HG02571 (cell line): ENCODE measurements at regions not wholly inside any gene's neighbourhood (a gene's known extent, or its start where the extent isn't known, plus 50 kb on each side); places are given as distances from the start of the nearest gene placed in this dataset.
"Not testable (repeated sequence)": the region's sequence is repeated elsewhere in the genome, so short reads cannot be mapped to it uniquely, and the experiment has no call there.

Experiments
- ATAC-seq: cut with Tn5 transposase; IDR thresholded peaks from one replicate; pipeline ENCODE4 v1.9.1; 2021; ENCODE audit warnings: mild to moderate bottlenecking, moderate library complexity; ENCODE audit not compliant: unreplicated experiment

DNA sequence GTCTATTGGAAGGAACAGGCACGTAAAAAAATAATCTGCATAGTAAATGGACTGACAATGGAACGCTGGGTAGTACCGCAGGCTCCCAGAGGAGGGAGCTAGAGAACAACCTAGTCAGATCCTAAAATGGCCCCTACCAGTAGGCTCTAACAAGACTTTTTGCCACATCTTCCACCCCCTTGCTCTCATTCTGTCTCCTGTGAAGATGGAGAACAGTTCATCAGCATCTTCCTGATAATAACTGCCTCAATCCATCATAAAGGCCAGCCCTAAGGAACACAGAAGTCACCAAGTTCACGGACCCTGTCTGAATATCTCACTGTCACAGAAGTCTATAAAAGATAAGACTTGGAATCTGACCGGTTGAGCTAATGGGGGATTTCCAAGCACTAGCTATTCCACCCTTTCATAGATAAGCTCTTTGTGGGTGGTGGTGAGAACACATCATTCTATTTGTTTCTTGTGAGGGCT is 133.4 kb downstream of the SLC1A3 start:
- no peak for ATAC-seq

DNA sequence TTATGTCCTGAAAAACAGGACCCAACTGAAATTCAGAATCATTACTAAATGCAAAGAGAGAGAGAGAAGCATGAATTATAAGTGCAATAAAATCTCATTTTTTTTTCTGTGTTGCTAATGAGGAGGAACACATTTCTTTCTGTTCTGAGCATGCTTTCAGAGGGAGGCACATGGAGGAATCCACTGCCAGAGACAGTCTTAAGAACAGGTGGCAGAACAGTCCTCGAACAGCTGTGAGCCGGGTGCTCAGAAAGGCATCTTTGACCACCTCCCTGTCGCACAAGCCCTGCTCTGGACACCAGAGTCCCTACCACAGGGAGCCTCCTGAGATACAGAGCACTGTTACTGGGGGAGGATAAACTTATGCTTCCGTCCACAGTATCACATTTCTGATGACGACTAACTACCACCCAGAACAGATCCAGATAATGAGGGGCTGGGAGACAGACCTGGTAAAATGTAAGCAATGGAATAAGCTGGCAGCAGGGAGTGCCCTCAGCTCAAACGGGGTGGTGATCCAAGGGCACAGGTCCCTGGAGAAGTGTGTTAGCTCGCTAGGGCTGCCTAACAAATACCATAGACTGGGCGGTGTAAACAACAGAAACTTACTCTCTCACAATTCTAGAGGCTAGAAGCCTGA is 134.0 kb downstream of the SLC1A3 start:
- no peak for ATAC-seq

DNA sequence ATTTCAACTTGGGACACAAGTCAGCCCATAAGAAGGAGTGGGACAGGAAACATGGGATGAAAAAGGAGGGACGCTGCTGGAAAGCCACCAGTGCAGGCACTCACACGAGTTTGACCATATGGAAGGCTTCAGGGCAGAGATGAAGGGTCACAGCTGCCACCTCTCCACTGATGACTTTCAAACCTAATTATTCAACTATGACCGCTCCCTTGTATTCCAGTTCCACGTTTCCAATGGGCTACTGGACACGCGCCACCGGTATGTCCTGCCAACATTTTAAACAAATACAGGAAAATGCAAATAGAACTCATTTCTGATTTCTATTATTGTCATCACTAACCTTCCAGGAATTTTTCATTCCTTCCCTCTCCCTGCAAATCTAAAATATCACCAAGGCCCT is 134.7 kb downstream of the SLC1A3 start:
- no peak for ATAC-seq

DNA sequence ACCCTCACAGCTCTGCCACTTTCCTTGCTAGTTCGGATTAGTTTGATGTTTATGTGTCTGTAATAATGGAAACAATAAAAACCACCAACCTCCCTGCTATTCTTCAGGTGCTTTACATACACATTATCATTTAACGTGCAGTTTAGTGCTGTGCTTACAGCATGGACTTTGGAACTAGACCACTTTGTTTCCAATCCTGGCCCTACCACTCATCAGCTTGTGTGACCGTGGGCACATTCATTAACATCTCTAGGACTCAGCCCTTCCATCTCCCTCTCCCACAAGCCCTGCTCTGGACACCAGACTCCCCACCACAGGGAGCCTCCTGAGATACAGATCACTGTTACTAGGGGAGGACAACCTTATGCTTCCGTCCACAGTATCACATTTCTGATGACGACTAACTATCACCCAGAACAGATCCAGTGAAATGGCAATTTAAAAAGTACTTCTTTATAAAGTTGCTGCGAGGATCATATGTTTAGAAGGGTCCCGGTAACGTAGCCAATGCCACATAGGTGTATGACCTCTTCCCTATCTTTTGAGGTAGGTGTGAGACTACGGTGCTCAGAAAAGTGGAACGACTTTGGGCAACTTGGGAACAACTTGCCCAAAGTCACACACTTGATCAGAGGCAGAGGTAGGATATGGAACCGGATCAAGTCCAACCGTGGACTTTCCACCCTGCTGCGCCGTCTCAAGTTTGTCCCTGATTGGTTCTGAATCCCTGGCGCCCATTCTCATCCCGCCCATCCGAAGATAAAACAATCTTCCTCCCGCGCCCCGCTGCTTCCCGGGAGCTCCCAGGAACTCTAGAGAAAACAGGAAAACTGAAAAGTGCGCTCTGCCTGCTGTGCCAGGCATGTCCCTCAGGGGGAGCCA is 132.4 kb upstream of the NIPBL start:
- peak; percentile 16 for ATAC-seq

DNA sequence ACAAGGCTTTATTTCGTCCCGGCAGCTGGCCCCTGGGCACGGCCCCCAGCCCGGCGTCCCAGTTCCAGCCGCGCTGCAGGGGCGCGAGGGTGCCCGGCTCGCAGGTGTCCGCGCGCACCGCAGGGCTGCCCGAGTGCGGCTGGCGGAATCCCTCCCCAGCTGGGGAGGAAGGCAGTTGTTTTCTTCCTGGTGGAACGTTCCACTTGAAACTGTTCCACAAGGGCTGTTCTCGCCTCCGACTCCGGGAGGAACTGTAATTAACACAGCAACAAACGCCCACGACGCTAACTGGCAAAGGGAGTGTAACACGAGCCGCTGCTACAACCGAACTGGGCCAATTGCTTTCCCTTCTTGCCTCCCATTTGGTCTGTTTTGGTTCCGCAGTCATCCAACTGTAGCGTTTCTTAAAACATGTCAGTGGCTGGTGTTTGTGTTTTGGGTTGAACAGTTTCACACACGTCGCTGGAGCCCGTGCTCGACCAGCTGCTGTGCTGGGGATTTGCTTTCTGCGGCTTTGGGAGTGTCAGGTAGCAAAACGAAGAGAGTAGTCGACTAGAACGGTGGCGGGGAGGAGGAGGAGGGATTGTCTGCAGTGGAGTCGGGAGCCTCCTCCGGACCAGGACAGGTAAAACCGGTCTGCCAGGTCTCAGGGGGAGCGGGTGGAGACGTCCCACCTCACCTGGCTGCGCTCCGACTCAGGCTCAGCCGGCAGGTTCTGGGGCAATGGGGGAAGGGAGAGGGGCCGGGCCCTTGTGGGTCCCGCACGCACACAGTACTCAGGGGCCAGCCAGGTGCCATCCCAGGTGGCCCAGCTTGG is 131.6 kb upstream of the NIPBL start:
- ATAC-seq: peak; percentile 76

DNA sequence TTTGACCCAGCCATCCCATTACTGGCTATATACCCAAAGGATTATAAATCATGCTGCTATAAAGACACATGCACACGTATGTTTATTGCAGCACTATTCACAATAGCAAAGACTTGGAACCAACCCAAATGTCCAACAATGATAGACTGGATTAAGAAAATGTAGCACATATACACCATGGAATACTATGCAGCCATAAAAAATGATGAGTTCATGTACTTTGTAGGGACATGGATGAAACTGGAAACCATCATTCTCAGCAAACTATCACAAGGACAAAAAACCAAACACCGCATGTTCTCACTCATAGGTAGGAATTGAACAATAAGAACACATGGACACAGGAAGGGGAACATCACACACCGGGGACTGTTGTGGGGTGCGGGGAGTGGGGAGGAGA is 128.8 kb upstream of the NIPBL start:
- ATAC-seq: not testable (repeated sequence)

DNA sequence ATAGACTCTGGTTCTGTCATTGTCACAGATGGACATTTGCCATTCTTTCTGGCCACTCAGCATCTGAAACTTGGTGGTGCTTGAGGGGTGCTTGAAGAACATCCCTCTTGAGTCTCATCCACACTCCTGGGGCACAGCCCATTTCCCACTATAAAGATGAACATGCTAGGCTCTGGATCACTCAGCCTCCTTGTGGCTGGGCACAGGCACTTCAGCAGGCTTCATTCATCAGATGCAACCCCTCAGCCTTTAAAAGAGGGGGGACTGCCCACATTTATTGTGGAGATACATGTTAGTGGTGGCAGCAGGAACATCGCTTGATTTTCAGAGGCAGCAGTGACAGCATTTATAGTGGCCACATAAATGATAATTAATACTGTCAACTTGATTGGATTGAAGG is 124.7 kb upstream of the NIPBL start:
- no peak for ATAC-seq

DNA sequence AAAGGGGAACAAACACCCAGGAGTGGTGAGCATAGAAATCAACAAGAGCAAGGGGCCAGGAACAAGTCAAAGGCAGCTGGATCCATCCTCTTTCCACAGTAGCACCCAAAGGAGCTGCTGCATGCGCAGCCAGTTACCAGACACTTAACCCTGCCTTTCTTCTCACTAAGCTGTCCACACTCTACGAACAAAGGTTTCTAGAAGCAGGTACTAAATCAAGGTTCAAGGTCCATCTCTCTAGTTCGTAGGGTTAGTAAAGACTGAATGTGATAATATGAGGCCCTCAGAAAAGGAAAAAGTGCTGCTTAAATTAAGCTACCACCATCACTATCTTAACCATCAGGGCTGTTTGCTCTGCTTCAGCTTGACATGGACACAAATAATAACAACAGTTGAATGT is 121.2 kb upstream of the NIPBL start:
- ATAC-seq: no peak

DNA sequence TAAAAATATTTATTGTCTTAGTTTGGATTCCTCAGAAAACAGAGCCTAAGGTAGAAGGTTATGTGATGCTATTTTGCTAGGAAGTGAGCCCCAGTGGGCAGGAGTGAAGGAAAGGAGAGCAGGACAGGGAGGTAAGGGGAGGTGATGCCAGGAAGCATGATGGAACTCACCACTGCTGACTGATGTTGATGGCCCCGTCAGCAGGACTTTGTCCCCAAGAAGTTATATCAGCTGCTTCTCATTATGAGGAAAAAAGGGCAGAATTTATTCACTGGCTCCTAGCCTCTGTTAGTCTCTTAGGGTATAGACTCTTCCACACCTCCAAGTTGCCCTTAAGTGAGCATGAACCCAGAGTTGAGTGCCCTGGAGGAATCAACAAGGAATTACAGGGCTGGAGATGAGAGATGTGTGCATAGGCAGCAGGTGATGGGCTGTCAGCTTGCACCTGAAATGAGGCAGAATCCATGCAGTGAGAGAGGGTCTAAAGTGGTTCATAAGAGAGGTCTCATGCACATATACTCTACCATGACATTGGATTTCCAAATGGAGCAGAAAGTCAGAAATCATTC is 120.6 kb upstream of the NIPBL start:
- no peak for ATAC-seq

DNA sequence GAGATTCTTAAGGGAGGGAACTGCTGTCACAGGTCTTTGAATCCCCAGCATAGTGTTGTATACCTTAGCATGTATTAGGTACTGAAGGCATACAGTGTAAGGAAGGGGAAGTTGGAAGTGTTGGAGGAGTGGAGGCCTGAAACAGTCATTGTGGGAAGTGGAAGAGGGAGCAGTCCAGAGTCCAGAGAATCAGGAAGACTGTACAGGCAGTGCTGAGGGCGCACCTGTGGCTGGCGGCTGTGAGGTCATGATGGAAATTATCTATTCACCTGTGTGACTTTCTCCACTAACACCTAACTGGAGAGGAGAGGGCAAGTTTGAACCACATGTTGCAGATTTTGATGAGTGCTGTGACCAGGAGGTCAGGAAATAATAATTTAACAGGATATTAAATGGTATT is 119.7 kb upstream of the NIPBL start:
- ATAC-seq: no peak

DNA sequence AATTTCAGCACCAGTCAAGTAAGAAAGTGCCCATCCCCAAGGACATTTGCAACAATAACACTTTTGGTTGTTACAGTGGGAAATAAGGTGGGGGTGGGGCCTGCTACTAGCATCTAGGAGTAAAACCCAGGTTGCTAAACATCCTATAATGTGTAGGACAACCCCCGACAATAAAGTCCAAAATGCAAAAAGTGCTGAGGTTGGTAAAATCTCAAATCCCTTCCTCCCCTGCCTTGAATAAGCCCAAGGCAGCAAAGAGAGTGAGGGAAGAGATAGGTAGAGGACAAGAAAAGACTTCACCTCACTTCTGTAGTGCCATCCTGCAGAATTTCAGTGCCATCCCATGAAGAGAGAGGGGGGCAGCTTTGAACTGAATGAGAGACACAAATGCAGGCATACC is 117.5 kb upstream of the NIPBL start:
- ATAC-seq: no peak

DNA sequence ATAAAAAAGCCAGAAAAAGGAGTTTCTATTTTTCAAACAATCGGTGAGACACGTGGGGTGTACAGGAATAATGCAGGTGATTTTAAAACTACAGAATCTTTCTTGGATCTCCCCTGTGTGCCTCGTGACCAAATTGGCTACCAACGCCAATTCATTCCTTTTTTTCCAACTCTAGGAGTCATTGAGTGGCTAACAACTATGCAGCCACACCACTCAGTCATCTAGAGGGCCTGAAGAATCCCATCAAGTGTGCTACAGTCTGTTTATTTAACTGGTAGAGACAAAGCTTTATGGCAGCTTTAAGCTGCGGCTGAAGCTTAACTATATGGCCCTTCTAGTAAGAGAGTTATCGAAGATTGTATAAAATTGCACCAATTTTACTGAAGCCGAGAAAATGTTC is 113.1 kb upstream of the NIPBL start:
- ATAC-seq: no peak

DNA sequence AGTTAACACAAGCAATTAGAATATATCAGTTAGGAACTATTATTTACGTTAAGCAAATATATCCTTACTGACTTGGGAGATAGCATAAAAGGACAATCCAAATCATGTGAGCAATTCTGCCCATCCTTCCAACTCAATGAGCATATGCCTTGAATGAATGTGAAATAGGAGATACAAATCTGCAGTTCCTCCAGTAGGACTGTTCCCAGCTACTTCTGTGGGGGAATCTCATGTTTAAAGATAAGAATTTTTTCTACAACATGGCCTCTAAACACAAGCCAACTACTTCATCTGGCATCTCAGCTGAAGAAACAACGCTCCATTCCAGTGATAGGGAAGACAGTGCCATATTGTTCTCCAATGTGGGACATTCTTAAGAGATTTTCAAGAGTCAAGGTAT is 110.7 kb upstream of the NIPBL start:
- no peak for ATAC-seq

DNA sequence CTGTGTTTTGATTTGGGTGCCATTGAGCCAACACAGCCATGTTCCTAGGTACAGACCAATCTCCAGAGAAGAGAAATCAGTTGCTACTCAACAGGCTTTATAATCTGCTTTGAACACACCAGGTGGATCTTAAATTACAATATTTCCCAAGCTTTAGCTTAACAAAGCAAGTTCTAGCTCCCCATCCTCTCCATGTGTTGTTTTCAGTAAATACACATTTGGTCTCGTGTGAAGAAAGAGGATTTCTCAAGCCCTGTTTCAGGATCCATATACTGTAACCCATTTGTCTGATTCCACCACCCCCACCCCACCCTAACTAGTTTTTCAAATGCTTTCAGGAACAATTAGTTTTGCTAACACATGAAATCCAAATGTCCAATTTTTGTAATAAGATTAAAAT is 109.6 kb upstream of the NIPBL start:
- no peak for ATAC-seq

DNA sequence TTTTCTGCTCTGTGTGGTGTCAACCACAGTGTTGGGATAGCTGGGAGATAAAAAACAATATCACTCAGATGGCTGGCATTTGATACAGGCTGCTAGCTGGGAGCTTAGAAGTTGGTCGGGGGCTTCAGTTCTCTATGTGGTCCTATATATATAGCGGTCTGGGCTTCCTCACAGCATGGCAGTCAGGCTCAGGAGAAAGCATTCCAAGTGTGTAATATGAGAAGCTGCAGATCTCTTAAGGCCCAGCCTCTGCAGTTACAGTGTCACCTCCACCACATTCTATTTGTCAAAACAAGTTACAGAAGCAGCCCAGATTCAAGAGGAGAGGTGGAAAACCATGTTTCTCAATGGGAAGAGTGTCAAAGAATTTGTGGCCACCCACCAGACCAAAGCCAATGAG is 108.1 kb upstream of the NIPBL start:
- no peak for ATAC-seq

DNA sequence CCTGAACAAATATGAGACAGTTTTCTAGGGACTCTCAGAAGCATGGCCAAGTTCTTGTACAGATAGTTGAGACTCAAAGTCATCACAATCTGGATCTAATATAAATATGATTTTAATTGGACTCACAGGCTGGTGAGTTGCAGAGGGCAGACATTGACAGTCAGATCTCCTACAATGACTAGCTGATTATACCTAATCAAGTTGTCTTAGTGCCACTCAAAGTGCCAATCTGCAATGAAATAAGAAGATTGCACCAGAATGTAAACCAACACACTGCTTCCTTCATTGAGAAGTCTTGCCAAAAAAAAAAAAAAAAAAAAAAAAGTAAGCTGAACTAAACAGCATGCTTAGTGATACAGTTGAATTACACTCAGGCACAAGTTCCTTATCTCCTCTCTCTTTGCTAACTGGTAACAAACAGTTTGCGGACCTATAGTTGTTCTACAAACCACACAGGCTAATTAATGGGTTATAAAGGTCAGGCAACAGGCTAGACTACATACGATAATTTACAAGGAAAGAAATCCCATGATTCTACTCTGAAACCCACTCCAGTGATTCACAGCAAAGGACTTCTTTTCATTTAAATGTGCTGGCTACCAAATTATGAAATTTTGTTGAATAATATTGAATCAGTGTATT is 107.3 kb upstream of the NIPBL start:
- ATAC-seq: no peak

DNA sequence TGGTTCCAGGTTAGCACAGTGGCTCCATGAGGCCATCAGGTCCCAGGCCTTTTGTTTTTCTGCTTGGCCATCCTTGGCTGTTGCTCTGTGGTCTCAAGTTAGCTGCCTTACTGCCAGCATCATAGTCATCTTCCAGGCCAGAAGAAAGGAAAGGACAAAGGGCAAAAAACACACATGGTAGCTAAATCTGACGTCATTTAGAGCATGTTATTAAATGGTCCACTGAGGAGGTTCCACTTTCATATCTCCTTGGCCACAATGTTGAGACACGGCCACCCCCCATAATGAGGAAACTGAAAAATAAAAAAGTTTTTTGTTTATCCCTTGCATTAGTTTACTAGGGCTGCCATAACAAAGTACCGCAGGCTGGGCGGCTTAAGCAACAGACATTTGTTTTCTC is 106.4 kb upstream of the NIPBL start:
- no peak for ATAC-seq

DNA sequence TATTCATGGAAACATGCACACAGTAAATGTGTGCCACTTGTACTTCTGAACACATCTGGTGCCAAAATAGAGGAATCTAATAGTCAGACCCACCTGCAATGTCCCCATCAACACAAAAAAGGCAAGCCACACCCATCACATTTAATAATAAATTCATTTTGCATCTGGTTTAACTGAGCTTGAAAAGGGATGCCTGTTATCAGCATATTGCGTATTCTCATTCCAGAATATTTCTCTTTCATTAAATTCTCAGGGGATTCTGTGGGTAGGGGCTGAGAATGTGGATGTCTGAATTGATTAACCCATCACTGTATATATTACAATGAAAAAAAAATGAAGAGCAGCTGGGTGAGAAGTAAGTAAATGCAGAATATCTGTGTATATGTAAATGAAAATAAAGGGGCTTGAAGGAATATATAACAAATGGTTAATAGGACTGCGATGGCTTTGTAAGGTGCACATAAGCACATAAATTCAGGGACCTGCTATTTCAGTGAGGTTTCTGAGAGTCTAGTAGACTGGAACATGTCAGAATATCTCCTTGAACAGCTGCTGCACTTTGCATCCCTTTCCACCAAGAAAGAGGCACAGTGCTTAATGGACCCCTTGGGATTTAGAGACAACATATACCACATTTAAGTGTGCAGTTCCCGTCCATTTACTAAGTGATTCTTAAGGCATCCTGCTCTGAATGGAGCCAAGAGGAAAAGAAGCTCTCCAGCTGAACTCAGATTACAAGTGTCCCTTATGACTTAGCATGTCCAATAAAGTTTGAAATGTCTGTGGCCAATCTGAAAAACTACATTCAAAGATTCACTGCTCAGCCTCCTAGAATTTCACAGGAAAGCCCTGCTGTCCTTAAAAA is 104.1 kb upstream of the NIPBL start:
- no peak for ATAC-seq

DNA sequence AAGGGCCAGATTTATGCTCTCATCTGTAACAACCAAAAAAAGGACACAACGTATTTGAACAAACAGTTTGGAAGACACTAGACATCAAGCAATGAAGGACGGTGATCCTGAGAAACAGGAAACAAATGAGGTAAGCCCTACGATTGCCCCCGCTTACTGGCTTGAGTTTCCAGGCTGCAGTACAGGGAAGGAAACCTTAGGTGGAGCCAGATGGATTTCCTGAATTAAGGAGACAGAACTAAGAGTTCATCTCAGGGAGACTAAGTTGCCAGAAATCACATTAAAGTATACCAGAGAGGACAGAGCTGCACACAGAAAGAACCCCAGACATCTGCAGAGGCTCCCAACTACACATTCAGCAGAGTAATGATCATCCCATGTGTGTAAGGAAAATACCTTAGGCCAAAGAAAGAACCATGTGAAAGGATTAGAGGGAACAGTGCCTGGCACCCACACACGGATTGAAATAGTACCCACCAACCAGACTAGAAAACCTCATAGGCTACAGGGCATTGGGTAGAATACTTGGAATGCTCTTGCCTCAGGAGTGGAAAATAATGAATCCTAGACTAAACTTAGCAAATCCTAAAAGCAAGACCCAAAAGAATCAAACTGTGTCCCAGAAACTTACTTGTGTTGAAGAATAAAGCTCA is 99.3 kb upstream of the NIPBL start:
- ATAC-seq: no peak
